Neural cell (in vitro differentiated cells): ENCODE measurements at regions not wholly inside any gene's neighbourhood (a gene's known extent, or its start where the extent isn't known, plus 50 kb on each side); places are given as distances from the start of the nearest gene placed in this dataset.
"Not testable (repeated sequence)": the region's sequence is repeated elsewhere in the genome, so short reads cannot be mapped to it uniquely, and the experiment has no call there.

Source experiments
- H2AFZ ChIP-seq: fragments of 200-600, 300-800 bp; sonication (generic), shearing (Covaris generic); 2 replicates; pipeline ENCODE4 v1.6.0; 2014; ENCODE audit warnings: low read depth, mild to moderate bottlenecking, antibody characterized with exemption, low read length, moderate library complexity
- H3F3A ChIP-seq: fragments of 200-600 bp; shearing (Covaris generic); 2 replicates; pipeline ENCODE4 v1.6.1; 2016; ENCODE audit warnings: mild to moderate bottlenecking, moderate library complexity, mixed read lengths, antibody characterized with exemption, low read length; ENCODE audit not compliant: insufficient read depth, poor library complexity, severe bottlenecking
- H3K27ac ChIP-seq: fragments of 200-600, 300-800 bp; sonication (generic), shearing (Covaris generic); 2 replicates; pipeline ENCODE4 v1.5.1; 2014; ENCODE audit warnings: mild to moderate bottlenecking, low read length, moderate library complexity
- H3K27me3 ChIP-seq: fragments of 300-800, 200-600 bp; sonication (generic), shearing (Covaris generic); 2 replicates; pipeline ENCODE4 v1.6.0; 2014; ENCODE audit warnings: mild to moderate bottlenecking, low read depth, low read length, moderate library complexity; ENCODE audit not compliant: insufficient read depth
- H3K36me3 ChIP-seq: fragments of 300-800, 200-600 bp; sonication (generic), shearing (Covaris generic); 2 replicates; pipeline ENCODE4 v1.5.1; 2014; ENCODE audit warnings: mild to moderate bottlenecking, antibody characterized with exemption, low read length, moderate library complexity; ENCODE audit not compliant: insufficient read depth
- H3K4me2 ChIP-seq: fragments of 300-800, 200-600 bp; sonication (generic), shearing (Covaris generic); 2 replicates; pipeline ENCODE4 v1.6.0; 2014; ENCODE audit warnings: mild to moderate bottlenecking, low read length
- H3K4me3 ChIP-seq: fragments of 300-800, 200-600 bp; sonication (generic), shearing (Covaris generic); 2 replicates; pipeline ENCODE4 v1.5.1; 2014; ENCODE audit warnings: mild to moderate bottlenecking, low read length, moderate library complexity
- H3K79me2 ChIP-seq: fragments of 200-600 bp; shearing (Covaris generic); replicated peaks from 2 replicates; pipeline ENCODE4 v1.6.0; 2014; ENCODE audit warnings: mild to moderate bottlenecking, low read length, moderate library complexity; ENCODE audit not compliant: insufficient read depth
- H3K9ac ChIP-seq: fragments of 300-800, 200-600 bp; sonication (generic), shearing (Covaris generic); 2 replicates; pipeline ENCODE4 v1.6.1; 2016; ENCODE audit warnings: mild to moderate bottlenecking, low read length, mixed read lengths
- H3K9me2 ChIP-seq: fragments of 200-600 bp; shearing (Covaris generic); 2 replicates; pipeline ENCODE4 v1.6.1; 2016; ENCODE audit warnings: mild to moderate bottlenecking, low read length, mixed read lengths; ENCODE audit not compliant: insufficient read depth
- H3K9me3 ChIP-seq: fragments of 200-600, 300-800 bp; sonication (generic), shearing (Covaris generic); 2 replicates; pipeline ENCODE4 v1.6.1; 2016; ENCODE audit warnings: mild to moderate bottlenecking, mixed run types, low read length, moderate library complexity, mixed read lengths
- H4K20me1 ChIP-seq: fragments of 200-600 bp; shearing (Covaris generic); 2 replicates; pipeline ENCODE4 v1.6.1; 2016; ENCODE audit warnings: mild to moderate bottlenecking, mixed run types; ENCODE audit not compliant: insufficient read depth
- RAD21 ChIP-seq: fragments of 450-650 bp; conservative IDR thresholded peaks from 2 replicates; pipeline ENCODE4 v1.6.1; 2014; ENCODE audit warnings: antibody characterized with exemption, mild to moderate bottlenecking, moderate library complexity
- SMC3 ChIP-seq: fragments of 450-650 bp; conservative IDR thresholded peaks from 2 replicates; pipeline ENCODE4 v1.6.1; 2014; ENCODE audit warnings: antibody characterized with exemption, mild to moderate bottlenecking, moderate library complexity; ENCODE audit not compliant: poor library complexity

- Histone ChIP-seq H2AFZ (no peak overlapping the region), H3K4me2 (no peak overlapping the region), H3K9me2 (no peaks in the 10 kb centered on the region), H3K79me2 (no peaks in the 10 kb centered on the region), H3K4me3 (no peak overlapping the region), H3F3A (no peaks in the 10 kb centered on the region), H3K27ac (no peak overlapping the region), H3K9me3 (no peaks in the 10 kb centered on the region), H3K9ac (no peak overlapping the region), H4K20me1 (no peaks in the 10 kb centered on the region), H3K27me3 (no peaks in the 10 kb centered on the region), H3K36me3 (no peaks in the 10 kb centered on the region)
- TF ChIP-seq SMC3 (no peak), RAD21 (no peak)
Measured at GRCh38 chrX:63012574-63012973, 338.6 kb downstream of the SPIN4 start.

- not testable (repeated sequence) for H3K9me2 ChIP-seq, H4K20me1 ChIP-seq
Measured at GRCh38 chrX:63000196-63000595, 350.9 kb downstream of the SPIN4 start.

More at GRCh38 chrX:63000196-63000595, 350.9 kb downstream of the SPIN4 start:
- H3K4me3 ChIP-seq, H2AFZ ChIP-seq, H3K27me3 ChIP-seq, H3K36me3 ChIP-seq, H3K79me2 ChIP-seq, H3K9me3 ChIP-seq, H3K9ac ChIP-seq, H3K27ac ChIP-seq, H3K4me2 ChIP-seq, H3F3A ChIP-seq: not testable (repeated sequence)
